K562 (cell line): ENCODE measurements at regions not wholly inside any gene's neighbourhood (a gene's known extent, or its start where the extent isn't known, plus 50 kb on each side); places are given as distances from the start of the nearest gene placed in this dataset.

ENCODE experiments used
- ATAC-seq: fragments of 200-7000 bp; cut with Tn5 transposase; 3 replicates; pipeline ENCODE4 v1.9.1; 2020; ENCODE audit warnings: moderate library complexity
- BruUV-seq: library from RNA; stranded (reverse); fragments of 400-500 nt; replicated peaks from 2 replicates; lab custom pipeline; 2021; lab: Mats Ljungman, UMichigan
- CTCF ChIA-PET: fragments of 300-600 bp; formaldehyde crosslinking; extraction: SDS; loops from one replicate; lab custom pipeline; 2021; ENCODE audit warnings: low intra/inter-chr PET ratio; lab: Yijun Ruan, JAX
- POLR2A ChIA-PET: fragments of 300-600, 350-650 bp; sonication (Branson Sonifier 250); formaldehyde crosslinking; extraction: SDS; loops from one replicate; lab custom pipeline; 2021; ENCODE audit warnings: antibody characterized with exemption, inconsistent platforms; lab: Yijun Ruan, JAX
- DNase-seq, 4 experiments: peaks; one replicate each; pipeline versions ENCODE4 v3.0.0 to v3.0.0-alpha.2; 2011 to 2018; ENCODE audit warnings: low spot score in 3 of 4, mixed read lengths in 3 of 4; ENCODE audit errors: extremely low read depth in 1 of 4
- FAIRE-seq: peaks from 2 replicates; lab custom pipeline; 2011; peaks lifted over from hg19 to GRCh38; lab: Jason Lieb, UNC
- H2AFZ ChIP-seq: 2 replicates; pipeline ENCODE4 v1.6.0; 2011; ENCODE audit warnings: low read depth, low read length, control low read depth, inconsistent platforms
- H3K27ac ChIP-seq: fragments of 200-600 bp; 3 replicates; pipeline ENCODE4 v1.8.0; 2011; ENCODE audit warnings: low read depth, mild to moderate bottlenecking, control low read depth, inconsistent platforms, low read length, moderate library complexity, mixed read lengths; ENCODE audit errors: extremely low read depth
- H3K27me3 ChIP-seq, 2 experiments: fragments of 300-600 bp in 1 of 2; 2 replicates in 1 of 2; 3 replicates in 1 of 2; pipeline versions ENCODE4 v1.6.0 to v1.8.0; 2011; ENCODE audit warnings: inconsistent platforms in 2 of 2, low read length in 2 of 2, mild to moderate bottlenecking in 1 of 2, mixed read lengths in 1 of 2, moderate library complexity in 1 of 2; ENCODE audit not compliant: control insufficient read depth in 2 of 2, insufficient read depth in 2 of 2
- H3K36me3 ChIP-seq: fragments of 300-600 bp; 3 replicates; pipeline ENCODE4 v1.8.0; 2011; ENCODE audit warnings: mild to moderate bottlenecking, low read length, inconsistent platforms; ENCODE audit not compliant: control insufficient read depth, insufficient read depth
- H3K4me1 ChIP-seq, 2 experiments: fragments of 200-600 bp in 1 of 2; replicated peaks in 1 of 2; 2 replicates in 1 of 2; 3 replicates in 1 of 2; pipeline versions ENCODE4 v1.5.1 to v1.8.0; 2011; ENCODE audit warnings: inconsistent platforms in 2 of 2, low read length in 2 of 2, mild to moderate bottlenecking in 1 of 2, mixed read lengths in 1 of 2, moderate library complexity in 1 of 2; ENCODE audit not compliant: control insufficient read depth in 2 of 2, insufficient read depth in 2 of 2
- H3K4me2 ChIP-seq: 2 replicates; pipeline ENCODE4 v1.6.1; 2011; ENCODE audit warnings: low read length, control low read depth, inconsistent platforms, mixed read lengths; ENCODE audit not compliant: insufficient read depth
- H3K4me3 ChIP-seq: fragments of 200-600 bp; sonication (generic), shearing (Covaris generic); 2 replicates; pipeline ENCODE4 v1.5.1; 2016; ENCODE audit warnings: control low read depth, inconsistent platforms
- H3K79me2 ChIP-seq: fragments of 200-600 bp; 3 replicates; pipeline ENCODE4 v1.8.0; 2011; ENCODE audit warnings: low read length, inconsistent platforms; ENCODE audit not compliant: control insufficient read depth, insufficient read depth
- H3K9ac ChIP-seq, 2 experiments: 2 replicates each; pipeline versions ENCODE4 v1.6.0 to v1.6.1; 2011; ENCODE audit warnings: low read depth in 2 of 2, low read length in 2 of 2, control low read depth in 1 of 2, inconsistent platforms in 1 of 2, mild to moderate bottlenecking in 1 of 2, mixed read lengths in 1 of 2; ENCODE audit not compliant: insufficient read depth in 1 of 2
- H3K9me1 ChIP-seq: one replicate; pipeline ENCODE4 v1.6.0; 2011; ENCODE audit warnings: inconsistent platforms, mild to moderate bottlenecking, low read length, moderate library complexity; ENCODE audit not compliant: control insufficient read depth, insufficient read depth
- H3K9me3 ChIP-seq: replicated peaks from 2 replicates; pipeline ENCODE4 v1.5.1; 2011; ENCODE audit warnings: low read depth, low read length, inconsistent platforms; ENCODE audit not compliant: control insufficient read depth, insufficient read depth
- H4K20me1 ChIP-seq: replicated peaks from 2 replicates; pipeline ENCODE4 v1.6.1; 2011; ENCODE audit warnings: low read length, inconsistent platforms, mixed read lengths; ENCODE audit not compliant: control insufficient read depth, insufficient read depth
- CREB3 ChIP-seq: fragments of 450-650 bp; conservative IDR thresholded peaks from 2 replicates; pipeline ENCODE4 v1.6.1; 2016; ENCODE audit warnings: missing genetic modification characterization, low read depth, mild to moderate bottlenecking, missing compliant biosample characterization, moderate library complexity
- CREM ChIP-seq: IDR thresholded peaks from 2 replicates; pipeline ENCODE4 v1.6.1; 2014; ENCODE audit warnings: antibody characterized with exemption, low read depth
- EP400 ChIP-seq: fragments of 450-650 bp; IDR thresholded peaks from 2 replicates; pipeline ENCODE4 v1.6.1; 2017; ENCODE audit warnings: antibody characterized with exemption, mild to moderate bottlenecking, moderate library complexity
- HNRNPH1 ChIP-seq: fragments of 200-400 bp; formaldehyde crosslinking; optimal IDR thresholded peaks from 2 replicates; pipeline ENCODE3; 2017; ENCODE audit warnings: low read depth, mild to moderate bottlenecking, low read length, moderate library complexity
- IRF2 ChIP-seq: sonication (generic); formaldehyde crosslinking; IDR thresholded peaks from 2 replicates; pipeline ENCODE4 v1.8.1; 2022; ENCODE audit warnings: mild to moderate bottlenecking, missing genetic modification reagents
- NUFIP1 ChIP-seq: fragments of 450-650 bp; IDR thresholded peaks from 2 replicates; pipeline ENCODE4 v1.6.1; 2018; ENCODE audit not compliant: partially characterized antibody
- PHF21A ChIP-seq: fragments of 450-650 bp; IDR thresholded peaks from 2 replicates; pipeline ENCODE4 v1.6.1; 2017; ENCODE audit warnings: low read depth, borderline replicate concordance
- THRAP3 ChIP-seq: fragments of 450-650 bp; IDR thresholded peaks from 2 replicates; pipeline ENCODE4 v1.6.1; 2016; ENCODE audit warnings: mild to moderate bottlenecking, inconsistent platforms, borderline replicate concordance
- YY1 ChIP-seq, 3 experiments: IDR thresholded peaks; 2 replicates each; pipeline ENCODE4 v1.6.1; 2011; ENCODE audit warnings: low read length in 2 of 3, mild to moderate bottlenecking in 2 of 3, moderate library complexity in 2 of 3, borderline replicate concordance in 1 of 3, control low read depth in 1 of 3, low read depth in 1 of 3; ENCODE audit not compliant: insufficient read depth in 3 of 3, insufficient replicate concordance in 2 of 3, control insufficient read depth in 1 of 3, insufficient read length in 1 of 3; ENCODE audit errors: extremely low read depth in 1 of 3
- ZBTB11 ChIP-seq, 3 experiments: fragments of 200-800 bp in 1 of 3; fragments of 250-450 bp in 1 of 3; fragments of 450-650 bp in 1 of 3; sonication (Bioruptor Pico) in 1 of 3; sonication (Bioruptor generic) in 1 of 3; formaldehyde crosslinking in 1 of 3; IDR thresholded peaks; 2 replicates each; pipeline versions ENCODE4 v1.6.1 to v1.8.0; 2016 to 2022; ENCODE audit warnings: mild to moderate bottlenecking in 2 of 3, missing genetic modification characterization in 2 of 3, missing compliant biosample characterization in 1 of 3, moderate library complexity in 1 of 3
- ZFP36 ChIP-seq: fragments of 150-350 bp; IDR thresholded peaks from 2 replicates; pipeline ENCODE4 v1.6.1; 2018; ENCODE audit warnings: low read length, low read depth; ENCODE audit not compliant: partially characterized antibody
- ZMIZ1 ChIP-seq, 2 experiments: fragments of 150-350 bp in 1 of 2; IDR thresholded peaks; 2 replicates each; pipeline ENCODE4 v1.6.1; 2012 to 2016; ENCODE audit warnings: low read depth in 2 of 2, low read length in 2 of 2, mild to moderate bottlenecking in 1 of 2, moderate library complexity in 1 of 2
- ZNF347 ChIP-seq: fragments of 450-650 bp; formaldehyde crosslinking; IDR thresholded peaks from 2 replicates; pipeline ENCODE4 v1.4.0; 2020; ENCODE audit warnings: low read depth, mild to moderate bottlenecking, moderate library complexity
- ZNF695 ChIP-seq: fragments of 450-650 bp; formaldehyde crosslinking; IDR thresholded peaks from 2 replicates; pipeline ENCODE4 v1.4.0; 2020; ENCODE audit warnings: mild to moderate bottlenecking, moderate library complexity
- in situ Hi-C: fragments of 300-500 bp; cut with MboI; formaldehyde crosslinking; loops from 4 replicates; pipeline ENCODE4 v1.15.0; 2018; ENCODE audit warnings: inconsistent platforms, mixed read lengths
- intact Hi-C: fragments of 100-400 bp; cut with micrococcal nuclease; formaldehyde crosslinking; loops from 2 replicates; pipeline ENCODE4 v1.14.2; 2022

- Histone ChIP-seq H3K9me3 (no peaks in the 10 kb centered on the region), H3K4me2 (no peak overlapping the region), H3K9me1 (no peaks in the 10 kb centered on the region), H4K20me1 (no peaks in the 10 kb centered on the region), H3K4me1 (no peaks in the 10 kb centered on the region), H2AFZ (no peak overlapping the region), H3K9ac (no peak overlapping the region), H3K36me3 (no peaks in the 10 kb centered on the region), H3K27me3 (no peaks in the 10 kb centered on the region), H3K79me2 (no peaks in the 10 kb centered on the region), H3K27ac (no peak overlapping the region), H3K4me3 (no peak overlapping the region)
- no peak for FAIRE-seq
- ChIA-PET POLR2A (no interaction called here), CTCF (no interaction called here)
- intact Hi-C loops: no loop called here
- DNase-seq: no peak
- no TSS peak for BruUV-seq
- TF ChIP-seq IRF2 (CRISPR knock-in tag) (no peak), ZMIZ1 (IDR thresholded peaks at IDR 0.05; ENCODE audit: low read depth in 2 of 2, low read length in 2 of 2) (no peak), PHF21A (no peak), ZNF695 (CRISPR knock-in tag) (no peak), CREB3 (tag) (no peak), ZBTB11 (CRISPR knock-in tag; IDR thresholded peaks at IDR 0.05) (no peak), EP400 (no peak), YY1 (IDR thresholded peaks at IDR 0.05; ENCODE audit: borderline replicate concordance in 1 of 3, control insufficient read depth in 1 of 3, extremely low read depth in 1 of 3, insufficient read depth in 3 of 3, insufficient read length in 1 of 3, insufficient replicate concordance in 2 of 3, low read depth in 1 of 3, low read length in 2 of 3) (no peak), CREM (no peak), ZFP36 (no peak), ZNF347 (CRISPR knock-in tag) (no peak), THRAP3 (no peak), HNRNPH1 (no peak), NUFIP1 (no peak)
- in situ Hi-C loops: no loop called here
- ATAC-seq: no peak
Measured at GRCh38 chr2:146125551-146125950, 1605.6 kb upstream of the ZEB2 start.
